Keratinocyte (primary cell): ENCODE measurements at regions not wholly inside any gene's neighbourhood (a gene's known extent, or its start where the extent isn't known, plus 50 kb on each side); places are given as distances from the start of the nearest gene placed in this dataset.

Experiments used
- DNase-seq: peaks from one replicate; pipeline ENCODE4 v3.0.0-alpha.2; 2011; ENCODE audit warnings: low read depth, missing footprints, low spot score
- FAIRE-seq: peaks from 2 replicates; lab custom pipeline; 2011; peaks lifted over from hg19 to GRCh38; lab: Jason Lieb, UNC
- H2AFZ ChIP-seq: 2 replicates; pipeline ENCODE4 v1.6.0; 2012; ENCODE audit warnings: low read length, control low read depth, inconsistent platforms; ENCODE audit not compliant: control insufficient read depth
- H3K27ac ChIP-seq: 2 replicates; pipeline ENCODE4 v1.5.1; 2011; ENCODE audit warnings: low read length; ENCODE audit not compliant: control insufficient read depth, insufficient read depth
- H3K27me3 ChIP-seq: 3 replicates; pipeline ENCODE4 v1.6.0; 2011; ENCODE audit warnings: low read length; ENCODE audit not compliant: control insufficient read depth, insufficient read depth; ENCODE audit errors: extremely low read depth
- H3K36me3 ChIP-seq, 2 experiments: 2 replicates in 1 of 2; 3 replicates in 1 of 2; pipeline ENCODE4 v1.5.1; 2011; ENCODE audit warnings: low read length in 2 of 2, mild to moderate bottlenecking in 1 of 2; ENCODE audit not compliant: control insufficient read depth in 2 of 2, insufficient read depth in 2 of 2; ENCODE audit errors: extremely low read depth in 1 of 2
- H3K4me1 ChIP-seq: 3 replicates; pipeline ENCODE4 v1.5.1; 2011; ENCODE audit warnings: low read length; ENCODE audit not compliant: control insufficient read depth, insufficient read depth; ENCODE audit errors: extremely low read depth
- H3K4me2 ChIP-seq: 3 replicates; pipeline ENCODE4 v1.6.0; 2011; ENCODE audit warnings: low read depth, low read length; ENCODE audit not compliant: control insufficient read depth, insufficient read depth; ENCODE audit errors: extremely low read depth
- H3K4me3 ChIP-seq, 3 experiments: fragments of 200-600 bp in 1 of 3; sonication (generic) in 1 of 3; 2 replicates in 2 of 3; 3 replicates in 1 of 3; pipeline ENCODE4 v1.5.1; 2011 to 2016; ENCODE audit warnings: low read length in 3 of 3, mild to moderate bottlenecking in 3 of 3, control low read depth in 2 of 3, inconsistent platforms in 1 of 3, low read depth in 1 of 3, mixed read lengths in 1 of 3, mixed run types in 1 of 3, moderate library complexity in 1 of 3; ENCODE audit not compliant: control insufficient read depth in 2 of 3, insufficient read depth in 2 of 3; ENCODE audit errors: extremely low read depth in 1 of 3
- H3K79me2 ChIP-seq: 2 replicates; pipeline ENCODE4 v1.6.0; 2012; ENCODE audit warnings: low read length; ENCODE audit not compliant: control insufficient read depth, insufficient read depth
- H3K9ac ChIP-seq: 3 replicates; pipeline ENCODE4 v1.6.0; 2011; ENCODE audit warnings: low read length; ENCODE audit not compliant: control insufficient read depth, insufficient read depth; ENCODE audit errors: extremely low read depth
- H3K9me1 ChIP-seq: 3 replicates; pipeline ENCODE4 v1.6.0; 2011; ENCODE audit warnings: low read length; ENCODE audit not compliant: control insufficient read depth, insufficient read depth; ENCODE audit errors: extremely low read depth
- H3K9me3 ChIP-seq: 2 replicates; pipeline ENCODE4 v1.5.1; 2012; ENCODE audit warnings: low read depth, low read length; ENCODE audit not compliant: control insufficient read depth
- H4K20me1 ChIP-seq: 3 replicates; pipeline ENCODE4 v1.6.0; 2011; ENCODE audit warnings: low read length; ENCODE audit not compliant: control insufficient read depth, insufficient read depth; ENCODE audit errors: extremely low read depth
- CTCF ChIP-seq, 3 experiments: IDR thresholded peaks in 1 of 3; conservative IDR thresholded peaks in 1 of 3; optimal IDR thresholded peaks in 1 of 3; 2 replicates in 2 of 3; 3 replicates in 1 of 3; pipeline versions ENCODE3 to v1.5.1; 2011; ENCODE audit warnings: low read length in 3 of 3, mild to moderate bottlenecking in 3 of 3, moderate library complexity in 2 of 3, control low read depth in 1 of 3, inconsistent platforms in 1 of 3; ENCODE audit not compliant: insufficient read depth in 2 of 3; ENCODE audit errors: extremely low read depth in 1 of 3
- EZH2 ChIP-seq: IDR thresholded peaks from one replicate; pipeline ENCODE4 v1.6.1; 2012; ENCODE audit warnings: inconsistent platforms, mild to moderate bottlenecking, low read length, moderate library complexity
- dilution Hi-C: fragments of 300-500 bp; cut with MboI; formaldehyde crosslinking; loops from one replicate; pipeline ENCODE4 v1.7.0; 2020; ENCODE audit warnings: low sequenced_read_pairs; ENCODE audit not compliant: extremely low pct_ligation_motif_present

GRCh38 chr11:123378096-123378495 is 52.0 kb upstream of the GRAMD1B start:
- Histone ChIP-seq H3K9ac (no peak overlapping the region), H3K27ac (no peak overlapping the region), H3K9me3 (no peaks in the 10 kb centered on the region), H3K4me3 (no peak overlapping the region), H3K36me3 (no peaks in the 10 kb centered on the region), H2AFZ (no peak overlapping the region), H3K27me3 (no peaks in the 10 kb centered on the region), H3K4me2 (no peak overlapping the region), H3K9me1 (no peaks in the 10 kb centered on the region), H3K79me2 (no peaks in the 10 kb centered on the region), H3K4me1 (no peaks in the 10 kb centered on the region), H4K20me1 (no peaks in the 10 kb centered on the region)
- no peak for FAIRE-seq
- dilution Hi-C loops = no loop called here
- TF ChIP-seq CTCF (optimal IDR thresholded peaks at IDR 0.05 in 1 of 3, IDR thresholded peaks at IDR 0.05 in 1 of 3, conservative IDR thresholded peaks at IDR 0.05 in 1 of 3; ENCODE audit: extremely low read depth in 1 of 3, insufficient read depth in 2 of 3, low read length in 3 of 3) = no peak
- no peak for TF ChIP-seq EZH2
- no peak for DNase-seq

GRCh38 chr11:123377355-123377754 is 52.7 kb upstream of the GRAMD1B start:
- FAIRE-seq (no peak), DNase-seq (no peak)
- Histone ChIP-seq H3K4me1 (no peaks in the 10 kb centered on the region), H3K9ac (no peak overlapping the region), H3K4me3 (no peak overlapping the region), H3K4me2 (no peak overlapping the region), H3K27ac (no peak overlapping the region), H3K9me1 (no peaks in the 10 kb centered on the region), H3K36me3 (no peaks in the 10 kb centered on the region), H3K79me2 (no peaks in the 10 kb centered on the region), H2AFZ (no peak overlapping the region), H4K20me1 (no peaks in the 10 kb centered on the region), H3K27me3 (no peaks in the 10 kb centered on the region), H3K9me3 (no peaks in the 10 kb centered on the region)
- TF ChIP-seq EZH2 (no peak), CTCF (optimal IDR thresholded peaks at IDR 0.05 in 1 of 3, IDR thresholded peaks at IDR 0.05 in 1 of 3, conservative IDR thresholded peaks at IDR 0.05 in 1 of 3; ENCODE audit: extremely low read depth in 1 of 3, insufficient read depth in 2 of 3, low read length in 3 of 3) (no peak)
- dilution Hi-C loops = no loop called here
